RWPE1 (cell line): ENCODE measurements at regions not wholly inside any gene's neighbourhood (a gene's known extent, or its start where the extent isn't known, plus 50 kb on each side); places are given as distances from the start of the nearest gene placed in this dataset.

Experiments used
- CTCF ChIA-PET: fragments of 350-600 bp; sonication (Branson Sonifier 250); formaldehyde crosslinking; extraction: SDS; loops from one replicate; lab custom pipeline; 2021; lab: Yijun Ruan, JAX
- POLR2A ChIA-PET: fragments of 400-600 bp; formaldehyde crosslinking; extraction: SDS; loops from one replicate; lab custom pipeline; 2020; ENCODE audit warnings: antibody characterized with exemption; ENCODE audit not compliant: low non-redundant PET; lab: Yijun Ruan, JAX
- DNase-seq: peaks from one replicate; pipeline ENCODE4 v3.0.0; 2012; ENCODE audit warnings: low spot score
- H3K27ac ChIP-seq: fragments of 450-650 bp; 2 replicates; pipeline ENCODE4 v1.5.1; 2017
- TF ChIP-seq, protein P1 (sequence below): fragments of 450-650 bp; conservative IDR thresholded peaks from 2 replicates; pipeline ENCODE4 v1.5.1; 2017; ENCODE audit warnings: low read depth, mild to moderate bottlenecking

DNA sequence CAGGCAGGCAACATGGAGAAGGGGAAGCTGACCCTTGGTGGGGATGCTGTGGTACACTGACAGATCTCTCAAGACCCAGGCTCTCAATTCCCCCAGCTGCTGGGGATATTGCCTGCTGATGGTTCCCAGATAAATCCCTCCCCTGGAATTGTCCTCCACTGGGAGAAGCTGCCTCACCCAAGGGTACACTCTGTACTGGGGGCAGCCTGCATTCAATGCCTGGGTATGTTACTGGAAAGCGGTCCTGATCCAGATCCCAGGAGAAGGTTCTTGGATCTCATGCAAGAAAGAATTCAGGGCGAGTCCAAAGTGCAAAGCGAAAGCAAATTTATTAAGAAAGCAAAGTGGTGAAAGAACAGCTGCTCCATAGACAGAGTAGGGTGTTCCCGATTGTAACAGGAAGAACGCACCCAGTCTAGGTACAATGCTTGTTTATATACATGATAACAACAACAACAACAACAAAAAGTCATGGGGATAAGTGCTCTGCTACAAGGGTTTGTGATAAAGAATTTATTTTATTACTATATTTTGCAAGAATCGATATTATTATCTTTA is 591.5 kb upstream of the ADAMTS9 start:
- ChIA-PET CTCF (interaction anchor here (0.7 kb wide), 1 partner anchor 51 kb away, joined by 3 read pairs; no protein-coding TSS in a partner anchor), POLR2A (no interaction called here)
- no peak overlapping the region for H3K27ac ChIP-seq
- DNase-seq = no peak
- TF ChIP-seq, protein P1, sequence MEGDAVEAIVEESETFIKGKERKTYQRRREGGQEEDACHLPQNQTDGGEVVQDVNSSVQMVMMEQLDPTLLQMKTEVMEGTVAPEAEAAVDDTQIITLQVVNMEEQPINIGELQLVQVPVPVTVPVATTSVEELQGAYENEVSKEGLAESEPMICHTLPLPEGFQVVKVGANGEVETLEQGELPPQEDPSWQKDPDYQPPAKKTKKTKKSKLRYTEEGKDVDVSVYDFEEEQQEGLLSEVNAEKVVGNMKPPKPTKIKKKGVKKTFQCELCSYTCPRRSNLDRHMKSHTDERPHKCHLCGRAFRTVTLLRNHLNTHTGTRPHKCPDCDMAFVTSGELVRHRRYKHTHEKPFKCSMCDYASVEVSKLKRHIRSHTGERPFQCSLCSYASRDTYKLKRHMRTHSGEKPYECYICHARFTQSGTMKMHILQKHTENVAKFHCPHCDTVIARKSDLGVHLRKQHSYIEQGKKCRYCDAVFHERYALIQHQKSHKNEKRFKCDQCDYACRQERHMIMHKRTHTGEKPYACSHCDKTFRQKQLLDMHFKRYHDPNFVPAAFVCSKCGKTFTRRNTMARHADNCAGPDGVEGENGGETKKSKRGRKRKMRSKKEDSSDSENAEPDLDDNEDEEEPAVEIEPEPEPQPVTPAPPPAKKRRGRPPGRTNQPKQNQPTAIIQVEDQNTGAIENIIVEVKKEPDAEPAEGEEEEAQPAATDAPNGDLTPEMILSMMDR = no peak

DNA sequence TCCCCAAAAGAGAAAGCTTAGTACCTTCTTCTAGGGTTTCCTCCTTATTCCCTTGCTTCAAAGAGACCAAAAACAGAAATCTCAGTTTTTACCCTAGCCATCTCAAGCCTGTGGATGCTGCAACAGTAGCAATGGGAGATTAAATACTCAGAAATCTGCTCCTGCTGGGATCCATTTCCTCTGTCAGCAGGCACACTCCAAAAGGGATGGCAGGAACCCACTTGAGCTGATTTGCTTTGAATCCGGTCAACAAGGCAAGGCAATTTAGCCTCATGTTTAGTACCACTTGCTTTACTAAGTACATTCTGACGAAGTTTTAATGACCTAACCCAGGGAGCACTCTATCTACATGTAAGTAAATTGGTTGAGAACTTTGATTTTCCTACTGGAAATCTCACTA is 590.0 kb upstream of the ADAMTS9 start:
- ChIA-PET POLR2A (no interaction called here), CTCF (no interaction called here)
- TF ChIP-seq, protein P1 = no peak
- no peak for DNase-seq
- H3K27ac ChIP-seq = no peak overlapping the region

DNA sequence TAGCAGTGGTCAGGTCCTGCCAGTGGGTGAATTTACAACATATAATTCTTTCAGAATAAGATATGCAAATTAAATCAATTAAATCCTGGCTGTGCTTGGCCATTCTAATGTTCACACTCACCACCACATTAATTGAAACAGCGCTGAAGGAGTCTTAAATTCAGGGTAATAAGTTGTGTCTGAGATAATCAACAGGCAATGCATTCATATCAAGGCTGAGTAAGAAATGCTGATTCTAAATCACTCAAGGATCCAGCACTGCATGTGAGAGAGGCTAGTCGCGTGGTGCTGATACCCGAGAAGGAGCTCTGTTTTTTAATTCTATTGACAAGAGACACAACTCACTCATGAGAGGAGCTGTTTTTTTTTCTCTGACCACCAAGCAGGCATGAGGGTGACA is 588.8 kb upstream of the ADAMTS9 start:
- TF ChIP-seq, protein P1 = no peak
- DNase-seq = no peak
- ChIA-PET POLR2A (no interaction called here), CTCF (no interaction called here)
- H3K27ac ChIP-seq = no peak overlapping the region

DNA sequence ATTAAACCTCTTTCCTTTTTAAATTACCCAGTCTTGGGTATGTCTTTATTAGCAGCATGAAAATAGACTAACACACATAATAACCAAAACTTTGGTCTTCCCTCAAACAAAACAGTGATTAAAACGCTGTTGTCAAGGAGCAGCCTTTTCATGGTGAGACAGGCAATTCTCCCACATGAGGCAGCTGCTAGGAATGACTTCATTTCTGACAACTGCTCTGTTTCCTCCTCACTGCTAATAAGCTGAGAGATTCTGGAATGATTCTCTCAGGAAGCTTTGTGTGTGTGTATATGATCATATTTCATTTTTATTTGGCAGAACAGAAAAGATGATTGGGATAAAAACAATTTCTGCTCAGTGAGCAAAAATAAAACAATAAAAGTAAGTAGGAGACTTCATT is 580.6 kb upstream of the ADAMTS9 start:
- POLR2A ChIA-PET = no interaction called here
- H3K27ac ChIP-seq = no peak overlapping the region
- CTCF ChIA-PET = no interaction called here
- TF ChIP-seq, protein P1 = no peak
- DNase-seq = no peak

DNA sequence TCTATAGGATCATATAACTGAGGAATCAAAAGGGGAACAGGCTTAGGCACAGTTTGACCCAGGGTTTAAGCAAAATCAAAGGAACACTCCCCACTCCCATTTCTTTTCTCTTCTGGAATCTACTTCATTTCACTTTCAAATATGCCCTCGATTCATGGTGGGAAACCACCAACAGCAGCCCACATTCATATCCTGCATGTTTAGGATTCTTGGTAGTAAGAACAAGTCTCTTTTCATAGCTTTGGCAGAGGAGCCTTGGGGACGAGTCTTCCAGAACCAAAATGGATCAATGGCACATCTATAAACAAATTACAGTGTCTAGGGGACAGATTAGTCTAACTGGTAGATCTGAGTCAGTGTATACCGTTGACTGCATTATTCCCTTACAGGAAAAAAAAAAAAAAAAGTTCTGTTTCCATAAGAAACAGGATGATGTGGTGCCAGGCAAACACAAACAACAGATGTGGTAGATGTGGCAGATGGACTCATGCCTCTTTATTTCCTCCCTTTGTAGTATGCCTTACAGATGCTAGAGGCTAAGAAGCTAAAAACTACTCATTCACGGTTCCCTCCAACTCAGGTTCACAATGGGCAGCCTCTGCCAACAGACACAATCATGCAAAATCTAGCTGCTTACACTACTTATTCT is 578.3 kb upstream of the ADAMTS9 start:
- POLR2A ChIA-PET = no interaction called here

DNA sequence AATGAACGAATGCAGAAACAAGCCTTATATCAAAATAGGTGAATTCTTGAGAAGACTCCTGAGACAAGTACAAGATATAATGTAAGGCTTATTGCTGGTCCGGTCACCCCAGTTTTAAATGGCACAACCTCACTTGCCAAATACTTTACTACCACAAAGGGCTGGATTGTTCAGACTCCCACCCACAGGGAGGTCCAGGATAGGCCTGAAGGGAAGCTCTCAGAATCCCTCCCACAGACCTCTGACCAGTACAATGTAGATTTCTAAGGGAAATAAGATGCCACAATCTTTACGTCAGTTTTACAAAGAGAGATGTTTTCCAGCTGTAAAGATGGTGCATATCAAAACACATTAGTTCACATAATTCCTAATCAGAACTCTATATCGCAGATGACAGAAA is 577.7 kb upstream of the ADAMTS9 start:
- ChIA-PET CTCF (no interaction called here), POLR2A (no interaction called here)
- no peak overlapping the region for H3K27ac ChIP-seq
- TF ChIP-seq, protein P1 = no peak
- DNase-seq = no peak

More for the DNA sequence above, 578.3 kb upstream of the ADAMTS9 start:
- no peak for DNase-seq
- CTCF ChIA-PET = interaction anchor here (0.6 kb wide), 1 partner anchor 735 kb away, joined by 4 read pairs; no protein-coding TSS in a partner anchor
- H3K27ac ChIP-seq = no peak overlapping the region
- TF ChIP-seq, protein P1 = no peak
